GM23248 (cell line): ENCODE measurements at regions not wholly inside any gene's neighbourhood (a gene's known extent, or its start where the extent isn't known, plus 50 kb on each side); places are given as distances from the start of the nearest gene placed in this dataset.

ENCODE experiments used
- EZH2 ChIP-seq: fragments of 200-600 bp; sonication (generic); IDR thresholded peaks from 2 replicates; pipeline ENCODE4 v1.6.1; 2018; ENCODE audit warnings: antibody characterized with exemption, mild to moderate bottlenecking; ENCODE audit not compliant: insufficient read depth, poor library complexity, severe bottlenecking
- EZH2phosphoT487 ChIP-seq: fragments of 200-600 bp; sonication (generic); IDR thresholded peaks from 2 replicates; pipeline ENCODE4 v1.6.1; 2018; ENCODE audit warnings: antibody characterized with exemption, moderate library complexity, mild to moderate bottlenecking, low read depth; ENCODE audit not compliant: insufficient read depth

DNA sequence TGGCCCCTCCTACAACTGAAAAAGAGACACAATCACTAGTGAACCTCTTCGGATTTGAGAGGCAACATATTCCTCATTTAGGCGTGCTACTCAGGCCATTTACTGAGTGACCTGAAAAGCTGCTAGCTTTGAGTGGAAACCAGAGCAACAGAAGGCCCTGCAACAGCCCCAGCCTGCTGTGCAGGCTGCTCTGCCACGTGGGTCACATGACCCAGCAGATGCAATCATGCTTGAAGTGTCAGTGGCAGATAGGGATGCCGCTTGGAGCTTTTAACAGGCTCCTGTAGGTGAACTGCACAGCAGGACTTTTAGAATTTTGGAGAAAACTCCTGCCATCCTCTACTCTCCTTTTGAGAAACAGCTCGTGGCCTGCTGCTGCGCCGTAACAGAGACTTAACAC, 578.6 kb upstream of the RAB6C start:
- TF ChIP-seq EZH2phosphoT487 (no peak), EZH2 (no peak)
